GM21717 (cell line): ENCODE measurements at regions not wholly inside any gene's neighbourhood (a gene's known extent, or its start where the extent isn't known, plus 50 kb on each side); places are given as distances from the start of the nearest gene placed in this dataset.

ENCODE experiments used
- ATAC-seq: cut with Tn5 transposase; IDR thresholded peaks from one replicate; pipeline ENCODE4 v1.9.1; 2021; ENCODE audit warnings: mild to moderate bottlenecking, moderate library complexity; ENCODE audit not compliant: unreplicated experiment

DNA sequence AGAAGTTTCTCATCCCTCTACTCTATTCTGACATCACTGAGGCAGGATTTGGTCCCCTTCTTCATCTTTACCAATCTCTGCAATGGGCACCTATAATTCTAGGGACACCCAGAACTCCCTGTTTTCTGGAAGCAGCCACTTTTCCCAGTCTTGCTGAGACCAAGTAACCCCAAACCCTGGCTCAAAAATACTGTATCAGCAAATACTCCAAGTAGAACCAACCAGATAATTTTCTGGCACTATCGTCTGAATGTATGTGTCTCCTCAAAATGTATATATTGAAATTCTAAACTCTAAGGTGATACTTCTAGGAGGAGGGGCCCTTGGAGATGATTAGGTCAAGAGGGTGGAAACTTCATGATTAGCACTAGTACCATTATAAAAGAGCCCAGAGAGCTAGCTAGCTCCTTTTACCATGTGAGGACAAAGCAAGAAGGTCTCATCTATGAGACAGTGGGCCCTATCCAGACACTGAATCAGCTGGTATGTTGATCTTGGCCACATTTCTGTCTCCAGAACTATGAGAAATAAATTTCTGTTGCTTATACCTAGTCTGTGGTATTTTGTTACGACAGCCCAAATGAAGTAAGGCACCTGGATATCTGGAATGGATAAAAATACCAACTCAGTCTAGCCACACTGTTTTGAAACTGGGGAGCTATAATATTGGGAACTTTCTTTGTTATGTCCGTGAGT, 464.4 kb downstream of the CDH11 start:
- no peak for ATAC-seq

DNA sequence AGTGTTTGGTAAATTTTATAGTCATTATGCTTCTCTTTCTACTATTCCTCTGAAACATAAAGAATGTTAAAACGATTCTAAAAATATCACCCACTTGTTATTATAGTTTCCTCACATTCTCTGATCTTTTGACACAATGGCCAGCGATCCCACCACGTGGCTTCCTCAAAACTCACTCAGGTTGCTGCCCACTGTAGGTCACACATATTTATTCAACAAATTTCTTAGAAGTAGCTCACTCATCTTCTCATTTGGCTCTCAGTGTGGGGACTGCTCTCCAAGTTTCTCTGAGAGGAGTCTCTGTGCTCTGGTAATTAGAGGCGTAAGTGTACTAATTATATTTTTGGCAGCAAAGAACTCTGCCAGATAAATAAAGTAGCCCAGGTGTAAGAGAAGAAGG, 465.4 kb downstream of the CDH11 start:
- no peak for ATAC-seq

GRCh38 chr16:64654178-64654577, 467.7 kb downstream of the CDH11 start:
- no peak for ATAC-seq

GRCh38 chr16:64648282-64648681, 473.6 kb downstream of the CDH11 start:
- ATAC-seq: no peak

- ATAC-seq: no peak
These were observed 480.5 kb downstream of the CDH11 start for GRCh38 chr16:64641343-64641742.

DNA sequence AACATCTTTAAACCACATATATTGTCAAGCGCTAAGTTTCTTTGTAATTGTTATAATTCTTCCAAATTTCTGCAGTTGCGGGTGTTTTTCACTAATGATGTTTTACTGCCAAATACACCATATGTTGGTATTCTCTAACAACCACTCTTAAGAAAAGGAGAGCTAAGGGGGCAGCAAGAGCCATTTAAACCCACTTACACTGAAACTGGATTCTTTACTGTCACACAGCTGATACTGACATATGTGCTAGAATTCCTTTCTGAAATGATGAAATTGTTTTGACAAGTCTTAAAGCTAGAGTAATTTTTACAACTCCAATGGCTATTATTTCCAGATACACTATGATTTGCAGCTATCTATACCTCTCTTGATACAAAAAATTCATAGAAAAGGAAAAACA, 483.1 kb downstream of the CDH11 start:
- ATAC-seq: no peak

DNA sequence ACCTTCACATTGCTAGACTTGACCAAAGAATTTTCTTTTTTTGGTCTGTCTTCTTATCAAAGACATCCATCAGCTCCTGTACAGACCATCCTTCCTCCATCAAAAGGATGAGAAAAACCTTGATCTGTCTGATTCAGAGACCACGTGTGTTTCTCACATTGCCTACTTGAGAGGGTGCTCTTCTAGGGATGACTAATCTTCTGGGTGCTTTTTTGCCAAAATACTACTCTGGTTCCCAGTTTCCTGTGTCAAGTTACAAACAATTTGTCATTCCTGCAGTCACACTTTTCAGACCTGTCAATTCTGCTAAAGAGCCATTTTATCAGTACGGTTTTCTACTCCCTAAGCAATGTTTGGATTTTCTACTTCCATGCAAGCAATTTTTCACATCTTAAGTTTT, 492.2 kb downstream of the CDH11 start:
- ATAC-seq: no peak

DNA sequence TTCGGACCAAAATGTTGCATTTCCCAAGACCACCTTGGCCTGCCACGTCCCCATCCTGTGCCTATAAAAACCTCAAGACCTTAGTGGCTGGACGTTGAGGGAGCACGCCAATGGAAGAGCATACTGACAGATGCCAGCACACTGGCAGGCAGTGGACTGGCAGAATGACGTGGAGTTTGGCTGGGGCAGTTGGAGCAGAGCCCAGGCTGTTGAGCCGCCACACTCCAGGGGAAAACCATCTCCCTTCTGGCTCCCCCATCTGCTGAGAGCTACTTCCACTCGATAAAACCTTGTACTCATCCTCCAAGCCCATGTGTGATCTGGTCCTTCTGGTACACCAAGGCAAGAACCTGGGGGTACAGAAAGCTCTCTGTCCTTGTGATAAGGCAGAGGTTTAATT, 494.1 kb downstream of the CDH11 start:
- ATAC-seq: no peak

DNA sequence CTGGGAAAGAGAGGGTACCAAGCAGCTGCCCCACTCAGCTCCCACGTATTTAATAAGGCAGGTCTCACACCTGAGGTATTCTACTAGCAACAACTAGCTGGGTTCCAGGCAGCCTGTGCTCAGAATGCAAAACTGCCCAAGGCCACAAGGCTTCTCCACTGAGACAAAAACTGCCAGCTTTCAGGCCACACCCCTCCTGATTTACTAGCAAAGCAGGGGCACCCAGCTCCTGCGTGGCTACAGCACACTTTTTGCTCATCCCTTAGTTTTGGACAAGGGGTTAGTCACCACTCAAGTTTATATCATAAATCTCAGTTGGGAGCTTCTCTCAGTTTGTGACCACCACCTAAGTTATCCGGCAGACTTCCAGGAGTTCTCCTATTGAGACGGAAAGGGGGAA, 494.6 kb downstream of the CDH11 start:
- ATAC-seq: no peak

DNA sequence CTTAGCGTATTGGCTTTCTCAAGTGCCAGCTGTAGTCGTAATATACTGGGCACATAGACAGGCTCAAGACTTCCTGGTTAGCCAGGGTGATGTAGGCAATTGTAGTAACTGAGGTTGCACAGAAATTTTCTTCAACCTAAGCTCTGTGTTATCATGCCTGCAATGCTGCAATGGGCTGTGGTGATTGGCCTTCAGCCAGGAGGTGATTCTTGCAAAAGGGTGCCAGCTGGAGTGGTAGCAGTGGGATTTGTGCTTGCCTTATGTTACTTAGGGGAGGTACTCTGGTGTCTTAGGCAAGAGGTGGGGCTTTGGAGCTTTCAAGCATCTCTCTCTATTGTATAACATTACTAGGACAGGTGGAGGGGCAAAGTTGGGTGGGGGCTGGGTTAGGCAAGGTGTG, 495.1 kb downstream of the CDH11 start:
- ATAC-seq: no peak

DNA sequence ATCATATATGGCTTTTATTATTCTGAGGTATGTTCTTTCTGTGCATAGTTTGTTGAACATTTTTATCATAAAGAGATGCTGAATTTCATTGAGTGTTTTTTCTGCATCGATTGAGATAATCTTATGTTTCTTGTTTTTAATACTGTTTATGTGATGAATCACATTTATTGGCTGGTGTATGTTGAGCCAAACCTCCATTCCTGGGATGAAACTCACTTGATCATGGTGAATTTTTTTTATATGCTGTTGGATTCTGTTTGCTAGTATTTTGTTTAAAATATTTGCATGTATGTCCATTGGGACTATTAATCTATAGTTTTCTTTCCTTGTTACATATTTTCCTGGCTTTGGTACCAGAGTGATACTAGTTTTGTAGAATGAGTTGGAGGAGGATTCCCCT, 500.2 kb downstream of the CDH11 start:
- no peak for ATAC-seq

DNA sequence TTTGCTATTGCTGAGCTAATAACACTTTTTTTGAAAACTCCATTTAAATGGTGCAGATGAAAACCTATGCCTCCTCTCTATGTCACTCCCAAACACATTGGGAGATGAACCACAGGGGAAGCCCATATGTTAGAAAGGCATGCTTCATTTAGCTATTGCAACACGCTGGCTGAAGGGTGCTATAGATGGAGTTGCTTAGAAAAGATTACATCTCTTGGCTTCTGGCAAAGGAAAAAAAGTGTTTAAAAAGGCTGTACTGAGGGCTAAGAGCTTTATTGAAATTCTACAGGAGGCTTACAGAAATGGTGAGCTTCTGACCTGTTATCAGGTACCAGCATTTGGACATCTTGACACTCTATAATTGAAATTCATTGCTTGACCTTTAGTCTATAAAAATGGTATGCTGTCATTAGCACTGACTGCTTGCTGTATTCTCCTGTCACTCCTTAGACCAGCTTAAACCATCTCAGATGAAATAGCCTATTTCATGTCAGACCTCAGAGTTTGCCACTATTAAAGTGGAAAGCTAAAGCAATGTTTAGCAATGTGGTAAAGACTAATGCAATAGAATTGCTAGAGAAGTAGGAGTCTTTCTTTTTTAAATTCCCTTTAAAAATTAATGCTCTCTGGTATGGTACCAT, 503.9 kb downstream of the CDH11 start:
- ATAC-seq: no peak

DNA sequence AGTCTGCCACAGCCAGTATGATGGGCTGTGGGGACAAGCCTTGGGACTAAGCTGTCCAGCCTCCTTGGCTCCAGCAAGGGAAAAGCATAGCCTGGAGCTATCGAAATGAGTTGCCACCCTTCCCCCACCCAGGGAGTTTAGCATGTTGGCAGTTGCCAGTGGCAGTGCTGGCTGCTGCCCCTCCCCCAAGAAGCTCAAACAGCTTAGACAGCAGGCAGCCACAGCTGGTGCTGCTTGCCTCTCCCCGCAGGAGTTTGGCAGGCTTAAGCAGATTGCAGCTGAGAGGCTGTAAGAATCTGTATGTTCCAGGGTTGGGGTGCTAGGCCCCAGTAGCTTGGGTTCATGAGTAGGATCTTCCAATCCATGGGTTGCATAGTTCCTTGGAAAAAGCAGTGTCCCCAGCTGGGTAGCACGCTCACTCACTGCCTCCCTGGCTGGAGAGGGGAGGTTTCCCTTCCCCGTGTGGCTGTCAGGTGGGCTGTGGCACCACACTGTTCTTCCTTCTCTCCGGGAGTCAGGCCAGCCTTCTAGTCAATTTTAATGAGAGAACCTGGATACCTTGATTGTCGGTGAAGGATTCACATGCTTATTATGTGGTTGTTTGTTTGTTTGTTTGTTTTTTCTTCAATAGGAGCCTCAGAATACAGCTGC, 506.1 kb downstream of the CDH11 start:
- no peak for ATAC-seq

GRCh38 chr16:64596196-64596595, 525.7 kb downstream of the CDH11 start:
- ATAC-seq: no peak

GRCh38 chr16:64590513-64590912, 531.4 kb downstream of the CDH11 start:
- no peak for ATAC-seq

- ATAC-seq: no peak
These were observed 532.0 kb downstream of the CDH11 start for GRCh38 chr16:64589836-64590235.

- no peak for ATAC-seq
These were observed 535.1 kb downstream of the CDH11 start for GRCh38 chr16:64586781-64587180.

- ATAC-seq: no peak
These were observed 536.5 kb downstream of the CDH11 start for GRCh38 chr16:64585367-64585766.

DNA sequence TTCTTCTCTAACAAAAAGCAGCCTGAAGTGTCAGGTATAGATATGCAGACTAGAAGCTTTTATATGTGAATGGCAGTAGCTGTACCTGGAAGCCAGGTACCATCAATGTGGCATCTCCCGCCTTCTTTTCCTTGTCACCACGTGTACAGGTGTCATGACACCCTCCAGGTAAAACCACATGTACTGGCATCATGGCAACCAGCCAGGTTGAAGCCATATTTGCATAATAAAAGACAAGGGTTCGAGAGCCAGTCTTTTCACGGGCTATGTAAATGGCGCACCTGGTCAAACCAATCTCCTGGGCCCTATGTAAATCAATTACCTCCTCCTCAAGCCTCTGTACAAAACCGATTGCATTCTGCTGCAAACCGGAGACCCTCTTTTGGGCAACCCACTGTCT, 541.3 kb downstream of the CDH11 start:
- ATAC-seq: no peak

- no peak for ATAC-seq
These were observed 542.2 kb downstream of the CDH11 start for GRCh38 chr16:64579712-64580111.

DNA sequence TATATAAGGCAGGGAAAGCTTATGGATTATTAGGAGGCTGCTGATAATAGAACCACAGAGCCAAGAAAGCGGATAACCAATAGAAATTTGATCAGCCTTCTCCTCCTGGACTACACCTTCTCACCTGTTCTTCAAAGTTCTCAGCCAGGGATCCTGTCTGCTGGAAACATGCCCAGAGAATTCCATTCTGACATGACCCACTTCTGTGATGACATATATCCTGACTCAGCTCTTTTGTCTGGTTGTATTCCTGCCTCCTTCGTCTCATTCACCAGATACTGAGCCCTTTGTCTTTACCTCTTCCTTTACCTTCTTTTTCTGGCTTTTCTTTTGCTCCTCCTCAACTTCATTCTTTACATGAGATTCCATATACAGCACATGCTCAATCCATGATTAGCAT, 576.1 kb downstream of the CDH11 start:
- no peak for ATAC-seq

GRCh38 chr16:64544859-64545258, 577.0 kb downstream of the CDH11 start:
- no peak for ATAC-seq
